Inflammatory macrophage (primary cell): ENCODE measurements at regions not wholly inside any gene's neighbourhood (a gene's known extent, or its start where the extent isn't known, plus 50 kb on each side); places are given as distances from the start of the nearest gene placed in this dataset.
"Not testable (repeated sequence)": the region's sequence is repeated elsewhere in the genome, so short reads cannot be mapped to it uniquely, and the experiment has no call there.

Source experiments
- DNase-seq, 2 donors: peaks; one replicate each; pipeline ENCODE4 v3.0.0-alpha.2; 2020 to 2022

DNA sequence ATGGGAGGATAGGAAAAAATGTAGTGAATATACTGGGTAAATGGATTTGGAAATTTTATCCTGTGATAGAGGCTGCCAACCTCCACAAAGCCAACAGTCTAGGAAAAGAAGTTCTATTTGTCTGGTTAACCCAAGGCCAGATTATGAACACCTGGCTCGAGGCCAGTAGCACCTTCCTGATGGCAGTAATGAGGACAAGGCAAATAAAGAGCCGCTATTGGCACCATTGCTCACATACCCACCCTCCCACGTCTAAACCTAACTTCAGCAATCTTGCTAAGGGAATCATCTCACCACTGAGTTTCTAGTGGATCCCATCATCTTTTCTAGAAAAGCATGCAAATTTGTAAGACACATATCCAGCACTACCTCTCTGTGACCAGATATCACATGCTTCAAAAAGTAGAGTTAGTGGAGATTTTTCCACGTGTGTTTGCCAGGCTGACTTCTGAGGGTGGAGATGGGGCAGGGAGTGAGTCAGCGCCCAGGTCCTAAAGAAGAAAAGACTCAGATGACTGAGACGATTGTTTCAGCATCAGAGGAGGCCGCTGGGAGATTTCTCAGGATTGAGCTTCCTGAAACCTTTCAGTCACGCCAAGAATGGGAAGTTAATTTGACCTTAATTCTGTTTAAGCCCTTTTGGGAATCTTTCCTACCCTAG lies 362.9 kb downstream of the EMP1 start:
- DNase-seq, result no peak

DNA sequence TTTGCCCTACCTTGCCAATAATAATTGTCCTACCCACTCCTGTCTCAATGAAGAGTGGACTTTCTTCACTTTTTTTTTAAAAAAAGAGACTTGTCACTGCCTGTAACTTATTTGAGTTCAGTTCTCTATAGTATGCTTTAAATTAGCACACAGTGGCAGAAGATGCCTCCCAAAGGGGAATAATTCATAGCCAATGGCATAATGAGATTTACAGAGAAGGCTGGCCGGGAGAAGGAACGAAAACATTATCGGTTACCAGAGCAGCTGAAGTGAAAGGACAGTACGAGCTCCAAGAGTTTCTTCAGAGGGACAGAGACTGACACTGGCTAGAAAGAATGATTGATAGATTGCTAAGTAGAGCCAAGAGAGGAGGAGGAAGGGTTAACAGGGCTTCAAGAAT lies 356.3 kb downstream of the EMP1 start:
- no peak for DNase-seq

DNA sequence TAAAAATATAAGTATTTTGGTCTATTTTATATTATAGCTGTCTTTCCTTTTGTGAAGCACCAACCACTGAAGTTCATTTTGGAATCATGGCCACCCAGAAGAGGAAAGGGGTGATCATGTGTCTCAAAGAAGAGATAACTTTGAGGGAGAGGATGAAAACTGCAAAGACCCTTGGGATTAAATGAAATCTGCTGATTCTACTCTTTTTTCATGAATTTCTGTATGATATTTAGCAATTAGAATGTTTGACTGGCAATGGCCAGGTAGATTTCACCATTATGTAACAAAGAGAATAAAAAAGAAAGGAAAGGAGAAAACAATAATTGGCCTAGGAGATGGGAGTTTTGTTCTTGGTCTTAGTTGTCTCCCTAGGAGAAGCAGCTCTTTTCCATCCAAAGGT lies 350.8 kb downstream of the EMP1 start:
- no peak for DNase-seq

DNA sequence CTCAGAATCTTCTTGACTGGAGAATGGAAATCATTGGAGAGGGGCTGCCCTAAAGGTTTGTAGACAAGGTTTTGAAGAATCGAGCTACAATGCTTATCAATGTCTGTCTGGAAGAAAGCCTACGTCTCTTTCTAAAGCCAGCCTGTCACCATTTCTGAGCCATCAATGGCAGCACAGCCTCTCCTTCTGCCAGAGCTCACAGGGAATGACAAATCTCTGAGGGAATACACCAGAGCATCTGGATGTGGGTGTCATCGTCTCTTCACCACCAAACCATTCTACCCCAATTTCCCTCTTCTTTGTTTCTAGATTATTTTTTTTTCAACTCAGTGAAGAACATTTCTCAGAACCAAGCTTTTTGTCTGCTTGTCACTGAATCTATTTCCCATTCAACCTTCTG lies 349.7 kb downstream of the EMP1 start:
- no peak for DNase-seq

DNA sequence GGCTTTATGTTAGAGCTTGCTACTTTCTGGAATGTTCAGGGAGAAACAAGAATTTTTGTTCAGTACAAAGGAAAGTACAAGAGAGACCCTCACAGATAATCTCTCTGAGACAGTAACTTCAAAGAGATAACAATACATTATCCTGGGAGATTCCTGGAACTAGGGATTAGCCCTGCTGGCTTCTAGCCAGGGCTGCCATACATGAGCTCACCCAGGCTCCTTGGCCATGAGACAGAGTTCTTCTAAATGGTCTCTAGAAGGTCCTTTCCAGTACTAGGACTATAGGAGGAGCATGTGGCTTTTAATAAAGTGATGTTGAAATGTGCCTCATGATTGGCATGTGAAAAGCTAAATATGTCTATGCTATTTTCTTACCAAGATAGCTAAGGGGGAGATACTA lies 342.5 kb downstream of the EMP1 start:
- no peak for DNase-seq

DNA sequence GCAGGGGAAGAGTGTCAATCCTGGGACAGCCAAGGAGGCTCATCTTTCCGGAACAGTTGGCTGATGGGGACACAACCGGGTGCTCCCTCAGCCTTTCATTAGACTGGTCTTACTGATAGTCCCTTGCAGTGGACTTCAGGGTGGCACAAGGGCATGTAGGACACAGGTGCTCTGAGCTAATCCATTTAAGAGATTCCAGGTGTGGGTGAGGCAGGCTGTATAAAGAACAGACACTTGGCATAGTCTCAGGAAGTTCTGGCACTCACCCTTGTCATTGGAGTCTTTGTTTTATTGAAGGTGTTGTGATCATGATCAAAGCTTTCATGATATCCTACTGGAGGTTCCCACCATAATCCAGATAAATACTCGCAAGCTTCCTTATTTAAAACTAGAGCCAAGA lies 341.6 kb downstream of the EMP1 start:
- no peak for DNase-seq

DNA sequence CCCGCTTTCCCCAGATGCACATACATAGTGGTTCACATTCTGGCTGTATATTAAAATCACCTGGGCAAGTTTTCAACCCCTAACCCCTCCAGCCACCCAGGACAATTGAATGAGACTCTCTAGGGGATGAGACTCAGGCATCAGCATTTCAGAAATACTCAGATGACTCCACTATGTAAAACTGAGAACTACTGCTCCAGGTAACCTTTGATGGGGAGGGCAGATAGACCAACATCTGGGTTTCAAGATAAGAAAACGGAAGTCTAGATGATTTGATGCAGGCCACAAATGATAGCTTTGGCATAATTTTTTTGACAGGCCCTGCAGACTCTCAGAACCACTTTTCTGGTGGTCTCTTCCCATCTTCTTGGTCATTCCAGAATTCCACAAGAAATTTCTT lies 341.1 kb downstream of the EMP1 start:
- DNase-seq, result no peak

DNA sequence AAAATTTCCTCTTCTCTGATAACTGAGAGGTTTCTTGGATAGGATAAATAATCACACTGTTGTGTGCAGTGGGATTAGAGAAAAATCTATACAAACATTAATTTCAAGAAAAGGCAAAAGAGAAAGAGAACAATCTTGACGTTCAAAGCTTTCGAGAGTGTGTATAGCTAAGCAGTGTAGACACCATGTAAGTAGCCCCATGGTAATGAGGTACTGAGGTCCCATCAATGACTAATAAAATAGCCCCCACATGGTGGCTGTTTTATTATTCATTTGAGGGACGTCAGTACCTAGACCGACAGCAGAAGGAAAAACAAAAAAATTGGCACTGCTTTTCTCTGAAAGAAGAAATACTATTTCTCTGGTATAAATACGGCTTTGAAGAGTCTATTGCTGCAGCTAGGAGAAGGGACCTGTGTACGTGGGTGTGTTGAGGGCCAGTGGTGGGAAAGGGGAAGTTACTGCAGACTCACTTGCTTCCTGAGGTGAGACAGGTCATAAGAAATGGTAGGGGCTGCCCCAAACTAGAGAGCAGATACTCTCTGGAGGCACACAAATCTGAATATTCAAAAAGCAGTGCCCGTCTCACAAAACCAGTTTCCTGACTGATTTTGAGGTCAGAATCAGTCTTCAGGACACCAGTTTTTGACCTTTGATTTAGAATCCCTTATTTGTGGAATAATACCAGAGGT lies 339.8 kb downstream of the EMP1 start:
- DNase-seq, result no peak

DNA sequence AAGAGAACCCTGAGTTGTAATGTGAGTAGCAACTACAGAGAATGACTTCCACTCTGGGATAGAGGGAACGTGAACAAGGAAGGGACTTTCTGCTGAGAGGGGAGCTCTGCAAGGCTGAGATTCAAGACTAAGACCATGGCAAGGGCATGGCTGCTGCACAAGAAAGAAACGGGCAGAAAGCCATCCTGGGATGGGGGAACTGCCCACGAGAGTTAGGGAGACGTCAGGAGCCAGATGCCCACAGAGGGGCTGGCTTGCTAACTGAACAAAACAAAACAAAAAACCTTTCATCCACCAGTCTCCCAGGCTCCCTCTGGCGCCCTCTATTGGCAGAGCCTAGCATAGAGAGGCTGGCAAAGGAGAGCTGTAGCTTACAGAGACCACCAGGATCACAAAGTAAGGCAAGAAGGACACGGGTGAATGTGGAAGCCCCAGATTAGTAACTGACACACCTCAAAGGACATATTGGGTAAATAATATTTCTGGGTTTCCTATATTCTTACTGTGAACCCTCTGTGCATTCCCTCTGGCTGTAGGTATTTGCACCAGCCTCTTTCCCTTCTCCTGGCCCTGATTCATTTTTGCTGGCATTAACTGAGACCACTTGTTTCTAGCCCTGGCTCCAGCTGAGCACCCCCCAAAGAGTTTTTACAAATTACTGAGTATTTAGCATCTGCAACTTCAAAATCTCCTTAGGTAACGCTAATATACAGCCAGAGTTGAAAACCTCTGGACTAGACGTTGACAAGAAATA lies 338.3 kb downstream of the EMP1 start:
- peak; percentile 6 to 31 for DNase-seq

DNA sequence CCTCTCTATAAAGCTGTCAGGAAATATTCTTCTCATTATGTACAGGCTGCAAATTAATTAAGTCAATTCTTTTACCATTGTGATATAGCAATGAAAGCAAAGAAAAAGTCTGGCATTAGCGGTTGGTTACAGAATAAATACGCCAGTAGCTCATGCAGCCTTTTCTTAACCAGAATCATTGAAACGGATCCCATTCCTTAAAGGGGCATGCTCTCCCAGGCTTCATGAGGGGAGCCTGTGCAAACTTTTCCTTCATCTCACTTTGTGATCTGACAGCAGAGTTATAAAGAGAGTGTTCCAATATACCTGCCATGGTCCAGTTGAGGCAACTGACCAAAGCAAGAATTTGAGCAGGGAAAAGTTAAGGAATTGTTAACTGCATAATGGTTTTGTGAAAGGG lies 337.7 kb downstream of the EMP1 start:
- no peak for DNase-seq

DNA sequence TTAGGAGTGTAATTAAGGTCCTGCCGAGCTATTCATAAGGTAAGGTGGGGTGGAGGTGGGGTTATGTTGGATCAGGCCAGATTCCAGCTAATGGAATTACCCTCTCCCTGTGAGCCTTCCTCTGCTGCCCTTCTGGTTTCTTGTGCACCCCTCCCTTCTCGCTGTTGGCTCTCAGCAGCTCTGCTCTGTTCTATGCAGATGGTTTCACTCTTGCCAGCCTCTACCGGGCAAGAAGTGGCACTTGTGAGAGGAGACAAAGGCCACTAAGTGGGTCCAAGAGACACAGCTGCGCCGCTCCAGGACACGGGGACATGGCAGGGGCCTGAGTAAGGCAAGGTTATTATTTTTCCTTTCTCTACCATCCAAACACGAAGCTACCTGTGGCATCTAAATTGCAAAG lies 334.4 kb downstream of the EMP1 start:
- no peak for DNase-seq

DNA sequence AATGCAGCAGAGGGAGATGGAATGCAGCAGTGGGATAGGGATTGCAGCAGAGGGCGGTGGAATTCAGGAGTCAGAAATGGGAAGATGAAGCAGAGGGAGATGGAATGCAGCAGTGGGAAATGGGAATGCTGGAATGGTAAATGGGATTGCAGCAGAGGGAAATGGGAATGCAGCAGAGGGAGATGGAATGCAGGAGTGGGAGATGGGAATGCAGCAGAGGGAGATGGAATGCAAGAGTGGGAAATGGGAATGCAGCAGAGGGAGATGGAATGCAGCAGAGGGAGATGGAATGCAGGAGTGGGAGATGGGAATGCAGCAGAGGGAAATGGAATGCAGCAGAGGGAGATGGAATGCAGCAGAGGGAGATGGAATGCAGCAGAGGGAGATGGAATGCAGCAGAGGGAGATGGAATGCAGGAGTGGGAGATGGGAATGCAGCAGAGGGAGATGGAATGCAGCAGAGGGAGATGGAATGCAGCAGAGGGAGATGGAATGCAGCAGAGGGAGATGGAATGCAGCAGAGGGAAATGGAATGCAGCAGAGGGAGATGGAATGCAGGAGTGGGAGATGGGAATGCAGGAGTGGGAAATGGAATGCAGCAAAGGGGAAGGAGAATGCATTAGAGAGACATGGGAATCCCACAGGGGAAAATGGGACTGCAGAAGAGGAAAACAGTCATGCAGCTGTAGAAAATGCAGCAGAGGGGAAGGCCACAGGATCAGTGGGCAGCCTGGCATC lies 329.8 kb downstream of the EMP1 start:
- DNase-seq, result not testable (repeated sequence)

DNA sequence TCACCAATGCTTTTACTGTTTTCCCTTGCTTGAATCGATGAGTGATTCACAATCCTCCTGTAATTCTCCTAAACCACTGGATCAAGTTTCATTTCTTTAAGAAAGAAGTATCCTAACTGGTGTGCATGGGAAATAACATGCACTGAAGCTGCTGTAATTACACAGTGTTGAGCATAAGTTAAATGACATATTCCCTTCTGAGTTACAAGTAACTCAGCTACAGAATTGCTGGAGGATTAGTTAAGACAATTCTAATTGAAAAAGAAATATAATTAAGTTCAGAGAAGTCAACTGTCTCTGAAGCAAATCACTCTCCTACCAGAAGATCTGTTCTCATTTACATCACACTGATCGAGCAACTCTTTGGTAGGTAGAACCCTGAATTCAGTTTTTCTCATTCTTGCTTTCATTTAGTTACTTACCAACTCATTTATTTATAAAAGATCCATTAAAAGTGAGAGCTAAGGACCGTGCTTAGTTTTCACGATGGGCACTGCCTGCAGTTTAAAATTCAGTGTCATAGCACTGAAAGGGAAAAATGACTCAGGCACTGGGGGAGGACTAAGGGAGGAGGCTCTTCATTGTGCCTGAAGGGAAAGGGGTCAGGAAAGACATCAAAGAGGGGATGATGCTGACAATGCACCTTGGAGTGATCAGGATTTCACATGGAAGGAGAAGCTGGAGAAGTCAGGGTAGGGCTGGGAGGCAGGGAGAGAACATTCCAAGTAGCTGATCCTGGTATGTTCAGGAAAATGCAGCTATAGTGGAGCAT lies 327.2 kb downstream of the EMP1 start:
- DNase-seq, result no peak

DNA sequence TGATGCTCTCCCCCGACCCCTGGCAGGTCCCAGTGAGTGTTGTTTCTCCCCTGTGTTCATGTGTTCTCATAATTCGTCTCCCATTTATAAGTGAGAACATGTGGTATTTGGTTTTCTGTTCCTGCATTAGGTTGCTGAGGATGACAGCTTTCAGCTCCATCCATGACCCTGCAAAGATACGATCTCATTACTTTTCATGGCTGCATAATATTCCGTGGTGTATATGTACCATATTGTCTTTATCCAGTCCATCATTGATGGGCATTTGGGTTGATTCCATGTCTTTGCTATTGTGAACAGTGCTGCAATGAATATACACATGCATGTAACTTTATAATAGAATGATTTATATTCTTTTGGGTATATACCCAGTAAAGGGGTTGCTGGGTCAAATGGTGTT lies 321.5 kb downstream of the EMP1 start:
- not testable (repeated sequence) for DNase-seq

DNA sequence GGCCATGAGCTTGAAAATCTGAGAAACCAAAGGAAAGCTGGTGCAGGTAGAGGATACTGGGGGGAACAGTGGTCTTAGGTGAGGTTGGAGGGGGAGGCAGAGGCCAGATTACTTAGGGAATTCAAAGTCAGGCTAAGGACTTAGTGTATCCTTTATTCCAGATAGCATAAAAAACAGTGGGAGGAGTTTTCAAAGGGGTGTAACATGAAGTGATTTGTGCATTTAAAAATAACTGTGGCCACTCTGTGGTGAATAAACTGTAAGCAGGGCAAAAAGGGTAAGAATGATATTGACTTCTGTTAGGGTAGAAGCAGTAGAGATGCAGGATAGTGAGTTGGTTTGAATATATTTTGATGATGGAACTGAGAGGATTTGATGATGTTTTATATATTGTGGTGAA lies 313.2 kb downstream of the EMP1 start:
- no peak for DNase-seq

DNA sequence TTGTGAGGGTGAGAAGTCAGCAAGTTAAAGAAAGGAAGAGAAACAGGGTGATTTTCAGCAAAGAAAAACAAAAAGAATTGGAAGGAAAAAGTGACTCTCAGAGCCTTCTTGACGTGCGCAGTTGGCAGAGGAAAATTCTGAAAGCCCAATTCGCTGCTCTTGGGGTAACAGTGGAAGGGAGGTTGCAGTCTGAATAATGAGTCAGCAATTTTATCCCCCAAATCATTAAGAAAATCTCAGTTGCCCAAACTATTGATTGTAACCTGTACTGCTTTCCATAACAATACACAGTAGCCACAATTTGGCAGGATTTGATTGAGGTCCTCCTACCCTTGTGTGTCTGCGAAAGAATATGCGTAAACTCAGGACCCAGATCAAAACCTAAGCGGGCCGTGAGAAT lies 309.1 kb downstream of the EMP1 start:
- no peak for DNase-seq

DNA sequence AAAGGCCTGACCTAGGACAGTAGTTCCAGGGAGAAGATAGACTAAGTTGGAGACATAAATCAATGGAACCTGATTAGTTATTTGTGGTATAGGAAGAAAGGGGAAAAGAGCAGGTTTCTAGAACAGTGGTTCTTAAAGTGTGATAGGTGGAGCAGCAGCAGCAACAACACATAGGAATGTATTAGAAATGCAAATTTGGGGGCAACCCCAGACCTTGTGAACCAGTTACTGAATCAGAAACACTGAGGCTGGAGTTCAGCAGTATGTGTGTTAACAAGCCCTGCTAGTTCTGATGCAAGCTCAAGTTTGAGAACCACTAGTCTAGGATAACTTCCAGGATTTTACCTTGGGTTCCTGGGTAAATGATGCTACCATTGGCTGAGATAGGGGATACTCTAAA lies 308.7 kb downstream of the EMP1 start:
- DNase-seq, result no peak

DNA sequence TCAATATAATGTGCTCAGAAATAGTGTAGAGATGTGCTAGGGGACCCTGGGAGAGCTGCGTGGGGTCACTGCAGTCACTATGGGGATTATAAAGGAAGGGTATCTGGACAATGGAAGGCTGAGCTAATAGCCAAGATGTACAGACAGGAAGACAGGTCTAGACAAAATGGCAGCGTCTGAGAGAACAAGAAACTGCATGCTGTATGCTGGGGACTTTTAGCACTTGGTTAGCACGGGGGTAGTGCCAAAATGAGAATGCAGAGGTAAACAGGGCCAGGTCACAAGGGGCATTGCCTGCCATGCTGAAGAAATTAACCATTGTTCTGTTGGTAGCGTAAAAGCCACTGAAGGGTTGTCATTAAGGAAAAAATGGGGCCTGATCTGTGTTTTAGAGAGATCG lies 308.2 kb downstream of the EMP1 start:
- no peak for DNase-seq

DNA sequence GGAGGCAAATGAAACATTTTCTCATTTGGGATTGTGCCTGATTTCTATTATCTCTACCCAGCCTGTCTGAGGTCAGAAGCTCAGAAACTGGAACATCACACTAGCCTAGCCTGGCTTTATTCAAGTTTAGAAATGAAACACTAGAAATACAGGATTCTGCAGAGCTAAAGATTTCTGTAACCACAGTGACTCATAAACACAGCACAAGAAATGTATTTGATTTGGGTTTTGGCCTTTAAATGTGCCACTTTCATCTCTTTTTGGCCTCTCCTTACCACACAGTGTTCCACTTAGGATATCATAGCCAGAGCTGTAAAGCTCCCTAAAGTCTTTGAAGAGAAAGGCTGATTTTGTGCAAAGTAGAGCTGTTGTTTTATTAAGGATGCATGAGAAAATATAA lies 307.5 kb downstream of the EMP1 start:
- no peak for DNase-seq

DNA sequence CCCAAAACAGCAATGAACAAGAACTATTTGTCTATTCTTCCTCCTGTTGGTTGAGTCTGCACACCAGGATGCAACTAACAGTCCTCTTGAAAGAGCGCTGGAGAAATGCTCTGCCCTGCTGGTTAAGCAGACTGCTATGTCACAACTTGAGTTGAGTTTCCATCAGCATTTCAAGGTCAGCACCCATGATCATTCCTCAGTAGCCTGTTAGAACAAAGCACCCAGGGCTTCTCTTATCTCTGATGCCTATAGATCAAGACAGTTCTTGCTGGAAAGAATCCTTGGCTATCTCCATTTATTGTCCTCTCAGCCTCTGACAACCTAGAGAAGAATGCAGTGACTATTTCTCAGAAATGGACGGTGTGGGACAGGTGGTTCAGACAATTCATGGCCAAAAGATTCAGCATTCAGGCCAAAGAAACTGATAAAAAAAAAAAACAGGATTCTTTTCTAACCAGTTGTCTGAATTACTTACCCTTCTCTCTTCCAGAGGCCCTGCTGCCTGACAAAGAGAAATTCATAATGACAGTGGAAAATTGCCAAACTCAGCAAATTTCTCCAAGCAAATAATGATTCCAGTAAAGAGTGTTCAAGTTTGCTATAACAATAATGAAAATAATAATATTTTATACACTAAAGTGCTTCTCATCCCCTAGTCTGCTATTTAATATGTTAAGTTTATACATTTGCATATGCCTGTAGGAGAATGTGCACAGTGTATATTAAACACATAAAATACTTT lies 306.7 kb downstream of the EMP1 start:
- no peak for DNase-seq

DNA sequence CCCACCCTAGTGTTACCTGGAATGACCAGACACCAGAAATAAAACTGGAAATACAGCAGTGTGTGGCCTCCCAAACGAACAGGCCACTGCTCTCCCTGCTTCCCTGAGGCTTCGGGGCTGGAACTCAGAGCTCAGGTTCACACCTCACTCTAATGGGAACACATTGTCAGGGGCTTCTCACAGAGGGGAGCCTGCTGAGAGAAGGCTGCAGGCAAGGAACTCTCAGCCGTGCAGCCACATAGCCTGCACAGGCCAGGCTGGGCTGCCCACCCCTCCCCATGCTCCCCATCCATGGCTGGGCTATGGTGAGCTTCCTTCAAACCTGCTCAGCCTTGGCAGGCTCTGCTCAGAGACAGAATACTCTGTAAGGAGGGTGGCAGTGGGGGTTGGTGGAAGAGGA lies 302.5 kb downstream of the EMP1 start:
- no peak for DNase-seq

DNA sequence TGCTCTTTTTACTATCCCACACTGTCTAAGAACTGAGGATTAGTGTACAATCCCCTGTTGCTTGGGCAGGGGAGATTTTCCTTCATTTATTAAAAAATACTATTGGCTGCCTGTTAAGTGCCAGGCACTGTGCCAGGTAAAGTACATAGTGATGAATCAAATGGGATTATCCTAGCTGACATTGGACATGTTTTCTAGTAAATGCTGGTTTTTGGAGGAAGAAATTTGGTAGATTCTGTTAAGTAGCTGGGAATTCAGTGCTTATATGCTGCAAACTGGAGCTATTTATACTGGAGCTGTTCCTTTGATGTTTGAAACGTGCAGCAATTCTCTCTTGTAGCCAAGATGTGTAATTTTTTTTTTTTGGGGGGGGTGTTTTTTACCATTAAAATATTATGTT lies 299.6 kb downstream of the EMP1 start:
- no peak for DNase-seq
